ENCODE measurements at regions not wholly inside any gene's neighbourhood (a gene's known extent, or its start where the extent isn't known, plus 50 kb on each side); places are given as distances from the start of the nearest gene placed in this dataset.

- DNase-seq (ENCODE audit: extremely low read depth, low read depth) = no peak
- H3K4me3 ChIP-seq (replicated peaks; ENCODE audit: low read depth, low read length) = no peak overlapping the region
These were observed 1516.4 kb downstream of the EFNA5 start for GRCh38 chr5:106154280-106154716.

GRCh38 chr5:106152569-106152968, 1518.2 kb downstream of the EFNA5 start:
- no peak for DNase-seq (ENCODE audit: extremely low read depth, low read depth)
- H3K4me3 ChIP-seq (replicated peaks; ENCODE audit: low read depth, low read length) = no peak overlapping the region
- TF ChIP-seq CTCF (IDR thresholded peaks at IDR 0.05; ENCODE audit: low read depth, low read length, missing control alignments) = no peak

More at GRCh38 chr5:106154280-106154716, 1516.4 kb downstream of the EFNA5 start:
- no peak for TF ChIP-seq CTCF (IDR thresholded peaks at IDR 0.05; ENCODE audit: low read depth, low read length, missing control alignments)

- no peak for TF ChIP-seq CTCF (IDR thresholded peaks at IDR 0.05; ENCODE audit: low read depth, low read length, missing control alignments)
- DNase-seq (ENCODE audit: extremely low read depth, low read depth) = no peak
- H3K4me3 ChIP-seq (replicated peaks; ENCODE audit: low read depth, low read length) = no peak overlapping the region
These were observed 1528.6 kb downstream of the EFNA5 start for GRCh38 chr5:106142116-106142515.

- no peak for TF ChIP-seq CTCF (IDR thresholded peaks at IDR 0.05; ENCODE audit: low read depth, low read length, missing control alignments)
- no peak for DNase-seq (ENCODE audit: extremely low read depth, low read depth)
- no peak overlapping the region for H3K4me3 ChIP-seq (replicated peaks; ENCODE audit: low read depth, low read length)
These were observed 1530.6 kb downstream of the EFNA5 start for GRCh38 chr5:106140101-106140500.

GRCh38 chr5:106136061-106136460, 1534.7 kb downstream of the EFNA5 start:
- no peak for TF ChIP-seq CTCF (IDR thresholded peaks at IDR 0.05; ENCODE audit: low read depth, low read length, missing control alignments)
- DNase-seq (ENCODE audit: extremely low read depth, low read depth) = no peak
- no peak overlapping the region for H3K4me3 ChIP-seq (replicated peaks; ENCODE audit: low read depth, low read length)

GRCh38 chr5:106135473-106135872, 1535.3 kb downstream of the EFNA5 start:
- no peak overlapping the region for H3K4me3 ChIP-seq (replicated peaks; ENCODE audit: low read depth, low read length)
- no peak for DNase-seq (ENCODE audit: extremely low read depth, low read depth)
- TF ChIP-seq CTCF (IDR thresholded peaks at IDR 0.05; ENCODE audit: low read depth, low read length, missing control alignments) = no peak

GRCh38 chr5:106134549-106134948, 1536.2 kb downstream of the EFNA5 start:
- no peak for TF ChIP-seq CTCF (IDR thresholded peaks at IDR 0.05; ENCODE audit: low read depth, low read length, missing control alignments)
- DNase-seq (ENCODE audit: extremely low read depth, low read depth) = no peak
- H3K4me3 ChIP-seq (replicated peaks; ENCODE audit: low read depth, low read length) = no peak overlapping the region

All from HFF-Myc (cell line).